Liver (tissue), 8 donors: ENCODE measurements at regions not wholly inside any gene's neighbourhood (a gene's known extent, or its start where the extent isn't known, plus 50 kb on each side); places are given as distances from the start of the nearest gene placed in this dataset.

Source experiments
- DNase-seq: peaks from one replicate; pipeline ENCODE4 v3.0.0-alpha.2; 2017; ENCODE audit warnings: low spot score
- H3K27ac ChIP-seq, 2 donors: one replicate each; pipeline ENCODE4 v1.7.0; 2013; ENCODE audit warnings: inconsistent platforms in 2 of 2, low read length in 2 of 2, control low read depth in 1 of 2, low read depth in 1 of 2, mild to moderate bottlenecking in 1 of 2
- H3K27me3 ChIP-seq, 4 donors: one replicate each; pipeline versions ENCODE4 v1.6.1 to v1.7.0; 2013; ENCODE audit warnings: low read length in 3 of 4, inconsistent platforms in 1 of 4, mild to moderate bottlenecking in 1 of 4, moderate library complexity in 1 of 4; ENCODE audit not compliant: control insufficient read depth in 4 of 4, insufficient read depth in 4 of 4
- H3K36me3 ChIP-seq, 4 donors: one replicate each; pipeline versions ENCODE4 v1.6.1 to v1.7.0; 2013; ENCODE audit warnings: low read length in 3 of 4, mild to moderate bottlenecking in 3 of 4, low read depth in 1 of 4, moderate library complexity in 1 of 4; ENCODE audit not compliant: control insufficient read depth in 4 of 4, insufficient read depth in 3 of 4
- H3K4me1 ChIP-seq, 4 donors: one replicate each; pipeline versions ENCODE4 v1.6.1 to v1.7.0; 2013; ENCODE audit warnings: low read length in 3 of 4, mild to moderate bottlenecking in 3 of 4, moderate library complexity in 1 of 4; ENCODE audit not compliant: control insufficient read depth in 4 of 4, insufficient read depth in 4 of 4
- H3K4me3 ChIP-seq, 3 donors: one replicate each; pipeline versions ENCODE4 v1.6.1 to v1.7.0; 2013; ENCODE audit warnings: low read length in 3 of 3, control low read depth in 1 of 3, low read depth in 1 of 3, mild to moderate bottlenecking in 1 of 3
- H3K9ac ChIP-seq, 2 donors: one replicate each; pipeline ENCODE4 v1.7.0; 2013; ENCODE audit warnings: low read length in 2 of 2, mild to moderate bottlenecking in 2 of 2, moderate library complexity in 2 of 2, control low read depth in 1 of 2, low read depth in 1 of 2
- H3K9me3 ChIP-seq, 4 donors: one replicate each; pipeline versions ENCODE4 v1.6.1 to v1.7.0; 2013; ENCODE audit warnings: low read length in 3 of 4; ENCODE audit not compliant: control insufficient read depth in 4 of 4
- ATF3 ChIP-seq: IDR thresholded peaks from 2 replicates; pipeline ENCODE4 v1.6.1; 2016; ENCODE audit warnings: antibody characterized with exemption
- CTCF ChIP-seq: fragments of 150-350 bp; IDR thresholded peaks from 2 replicates; pipeline ENCODE4 v1.5.1; 2017; ENCODE audit warnings: improper control_type of control experiment, low read depth, low read length; ENCODE audit not compliant: missing input control
- EGR1 ChIP-seq, 2 donors: IDR thresholded peaks; 2 replicates each; pipeline ENCODE4 v1.6.1; 2016 to 2018; ENCODE audit warnings: antibody characterized with exemption in 2 of 2, low read depth in 2 of 2
- FOXA1 ChIP-seq: IDR thresholded peaks from 2 replicates; pipeline ENCODE4 v1.6.1; 2016; ENCODE audit warnings: antibody characterized with exemption
- FOXA2 ChIP-seq: IDR thresholded peaks from 2 replicates; pipeline ENCODE4 v1.6.1; 2016; ENCODE audit warnings: antibody characterized with exemption
- GABPA ChIP-seq, 2 donors: IDR thresholded peaks in 1 of 2; conservative IDR thresholded peaks in 1 of 2; 2 replicates each; pipeline ENCODE4 v1.6.1; 2016; ENCODE audit warnings: antibody characterized with exemption in 2 of 2, mild to moderate bottlenecking in 1 of 2, moderate library complexity in 1 of 2
- HNF4A ChIP-seq, 2 donors: conservative IDR thresholded peaks; 2 replicates each; pipeline ENCODE4 v1.6.1; 2016; ENCODE audit warnings: antibody characterized with exemption in 2 of 2, mild to moderate bottlenecking in 2 of 2
- HNF4G ChIP-seq: IDR thresholded peaks from 2 replicates; pipeline ENCODE4 v1.6.1; 2016; ENCODE audit warnings: antibody characterized with exemption
- JUND ChIP-seq, 2 donors: IDR thresholded peaks; 2 replicates each; pipeline ENCODE4 v1.6.1; 2016; ENCODE audit warnings: antibody characterized with exemption in 2 of 2
- MAX ChIP-seq: IDR thresholded peaks from 2 replicates; pipeline ENCODE4 v1.6.1; 2016; ENCODE audit warnings: antibody characterized with exemption
- NR2F2 ChIP-seq: IDR thresholded peaks from 2 replicates; pipeline ENCODE4 v1.6.1; 2016; ENCODE audit warnings: antibody characterized with exemption
- RAD21 ChIP-seq, 2 donors: IDR thresholded peaks; 2 replicates each; pipeline ENCODE4 v1.6.1; 2016; ENCODE audit warnings: antibody characterized with exemption in 2 of 2, mild to moderate bottlenecking in 2 of 2
- REST ChIP-seq: IDR thresholded peaks from 2 replicates; pipeline ENCODE4 v1.6.1; 2016; ENCODE audit warnings: antibody characterized with exemption, mild to moderate bottlenecking
- RXRA ChIP-seq, 2 donors: IDR thresholded peaks; 2 replicates each; pipeline ENCODE4 v1.6.1; 2017 to 2018; ENCODE audit warnings: antibody characterized with exemption in 2 of 2, mild to moderate bottlenecking in 1 of 2
- SP1 ChIP-seq: IDR thresholded peaks from 2 replicates; pipeline ENCODE4 v1.6.1; 2018; ENCODE audit warnings: antibody characterized with exemption, mild to moderate bottlenecking
- TAF1 ChIP-seq: conservative IDR thresholded peaks from 2 replicates; pipeline ENCODE4 v1.6.1; 2016; ENCODE audit warnings: antibody characterized with exemption, mild to moderate bottlenecking
- YY1 ChIP-seq: IDR thresholded peaks from 2 replicates; pipeline ENCODE4 v1.6.1; 2016; ENCODE audit warnings: antibody characterized with exemption, mild to moderate bottlenecking
- ZBTB33 ChIP-seq: IDR thresholded peaks from 2 replicates; pipeline ENCODE4 v1.6.1; 2016; ENCODE audit warnings: antibody characterized with exemption
- whole genome bisulfite sequencing: extraction: QIAGEN DNeasy Blood & Tissue Kit; methylation state at CpG from one replicate; pipeline ENCODE4 v1.1.7; 2013; 5-methylcytosine and 5-hydroxymethylcytosine counted together
- donor health status: healthy.
- donor health status: healthy.
- donor health status: healthy.
- donor health status: healthy.
- donor health status: healthy.

GRCh38 chr16:82481455-82481854, 145.3 kb upstream of the CDH13 start:
- 65% methylated on average over 3 of the region's 3 CpGs for WGBS
- no peaks in the 10 kb centered on the region for H3K4me1 ChIP-seq
- H3K9ac ChIP-seq, result no peak overlapping the region
- TF ChIP-seq HNF4G (no peak), RXRA (IDR thresholded peaks at IDR 0.05) (no peak), NR2F2 (no peak), FOXA1 (no peak), ATF3 (no peak)
- no peaks in the 10 kb centered on the region for H3K9me3 ChIP-seq
- no peaks in the 10 kb centered on the region for H3K27me3 ChIP-seq
- H3K27ac ChIP-seq, result no peak overlapping the region
- no peak overlapping the region for H3K4me3 ChIP-seq
- no peaks in the 10 kb centered on the region for H3K36me3 ChIP-seq
- no peak for DNase-seq

- Histone ChIP-seq H3K4me1 (no peaks in the 10 kb centered on the region), H3K36me3 (no peaks in the 10 kb centered on the region), H3K9me3 (no peaks in the 10 kb centered on the region), H3K9ac (no peak overlapping the region), H3K27ac (no peak overlapping the region), H3K27me3 (no peaks in the 10 kb centered on the region), H3K4me3 (no peak overlapping the region)
- no peak for TF ChIP-seq SP1
- no peak for TF ChIP-seq EGR1 (IDR thresholded peaks at IDR 0.05; ENCODE audit: low read depth in 2 of 2)
- no peak for TF ChIP-seq RAD21 (IDR thresholded peaks at IDR 0.05)
- TF ChIP-seq HNF4G, result no peak
- no peak for TF ChIP-seq CTCF
- no peak for TF ChIP-seq TAF1
- no peak for TF ChIP-seq GABPA (IDR thresholded peaks at IDR 0.05 in 1 of 2, conservative IDR thresholded peaks at IDR 0.05 in 1 of 2)
- TF ChIP-seq YY1, result no peak
- TF ChIP-seq HNF4A (conservative IDR thresholded peaks at IDR 0.05), result no peak
- TF ChIP-seq NR2F2, result no peak
- no peak for TF ChIP-seq MAX
- no peak for TF ChIP-seq FOXA2
- no peak for TF ChIP-seq RXRA (IDR thresholded peaks at IDR 0.05)
- no peak for TF ChIP-seq REST
- TF ChIP-seq JUND (IDR thresholded peaks at IDR 0.05), result no peak
- TF ChIP-seq ZBTB33, result no peak
- no peak for TF ChIP-seq ATF3
- DNase-seq, result no peak
- 75% methylated on average over 5 of the region's 5 CpGs for WGBS
Observed at GRCh38 chr16:82476786-82477185, 150.0 kb upstream of the CDH13 start.
